ENCODE measurements at regions not wholly inside any gene's neighbourhood (a gene's known extent, or its start where the extent isn't known, plus 50 kb on each side); places are given as distances from the start of the nearest gene placed in this dataset.

DNA sequence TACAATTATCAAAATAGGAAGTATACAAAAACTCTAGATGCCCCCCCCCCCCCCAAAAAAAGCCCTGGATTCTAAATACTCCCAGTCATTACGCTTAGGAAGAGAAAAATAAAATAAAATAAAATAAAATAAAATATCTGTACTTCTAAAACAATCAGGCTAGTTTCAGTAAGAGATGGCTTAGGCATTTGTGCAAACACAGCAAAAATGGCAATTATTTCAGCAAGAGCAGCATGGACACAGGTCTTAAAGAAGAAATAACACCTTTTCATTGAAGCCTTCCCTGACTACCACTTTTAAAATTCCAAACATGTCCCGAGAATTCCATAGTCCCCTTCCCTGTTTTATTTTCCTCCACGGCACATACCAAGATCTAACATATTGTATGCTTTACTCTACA, 218.6 kb upstream of the POU5F2 start:
- TF ChIP-seq POGZ (CRISPR knock-in tag; IDR thresholded peaks at IDR 0.05): no peak
- TF ChIP-seq MAFF (IDR thresholded peaks at IDR 0.05; ENCODE audit: low read depth, low read length): peak; percentile 79
- peak; percentile 79 to 88 for TF ChIP-seq MAFK (conservative IDR thresholded peaks at IDR 0.05 in 1 of 2, IDR thresholded peaks at IDR 0.05 in 1 of 2; ENCODE audit: low read length in 2 of 2)
- H3K27me3 ChIP-seq (ENCODE audit: control insufficient read depth in 1 of 2, insufficient read depth in 2 of 2, low read length in 2 of 2): no peaks in the 10 kb centered on the region; a peak in 1 of 5 replicates
- no peak overlapping the region for H3K27ac ChIP-seq (ENCODE audit: extremely low read length, insufficient read depth, low read length)
- no peak overlapping the region for H2AFZ ChIP-seq (ENCODE audit: low read length)
- ChIA-PET POLR2A (no interaction called here), CTCF (ENCODE audit: low intra/inter-chr PET ratio, low total read pairs) (no interaction called here)
- H3K4me1 ChIP-seq (ENCODE audit: insufficient read depth, low read length): no peaks in the 10 kb centered on the region
- H3K4me3 ChIP-seq (replicated peaks in 1 of 3; ENCODE audit: insufficient read depth in 1 of 3, low read depth in 2 of 3, low read length in 3 of 3): no peak overlapping the region
- no TSS peak for BruUV-seq (replicated peaks)
- FAIRE-seq (no peak), DNase-seq (ENCODE audit: low spot score) (no peak), ATAC-seq (no peak)
- no peak overlapping the region for H3K9ac ChIP-seq (ENCODE audit: insufficient read depth, low read depth, low read length)
- no peaks in the 10 kb centered on the region for H4K20me1 ChIP-seq (ENCODE audit: insufficient read depth, low read length)
- WGBS (ENCODE audit: low lambda C conversion rate): 96% methylated on average over 3 of the region's 3 CpGs
- H3K4me2 ChIP-seq (ENCODE audit: low read depth, low read length): no peak overlapping the region
- peaks cover 0 to 2% of the 10 kb centered on the region in 2 experiments; a peak in 1 of 5 replicates for H3K36me3 ChIP-seq (replicated peaks in 1 of 2; ENCODE audit: control insufficient read depth in 1 of 2, insufficient read depth in 2 of 2, low read length in 2 of 2)
- no peaks in the 10 kb centered on the region for H3K79me2 ChIP-seq (ENCODE audit: insufficient read depth, low read length)
- intact Hi-C loops (cut with micrococcal nuclease; ENCODE audit: unreplicated experiment): no loop called here
- no peaks in the 10 kb centered on the region for H3K9me3 ChIP-seq (ENCODE audit: low read length)
- in situ Hi-C loops (cut with HindIII; ENCODE audit: extremely low pct_ligation_motif_present, low pct_unique_long_range_greater_than_20kb): no loop called here

DNA sequence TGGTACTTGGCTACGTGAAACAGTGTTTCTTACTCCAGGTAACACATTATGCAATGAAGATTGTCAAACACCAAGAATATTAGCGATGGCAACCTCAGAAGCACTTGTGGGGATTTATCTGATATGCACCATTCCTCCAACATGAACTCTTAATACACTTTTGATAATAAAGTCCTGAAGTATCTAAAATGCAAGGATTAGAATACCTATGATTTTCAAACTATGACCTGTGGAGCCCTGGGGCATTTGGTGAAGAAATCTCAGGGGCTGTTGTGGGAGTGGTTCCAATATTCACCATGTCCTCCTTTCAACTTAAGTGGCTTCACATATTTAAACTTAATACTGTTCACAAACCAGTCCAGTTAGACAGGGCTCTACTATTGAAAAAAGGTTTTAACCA, 214.6 kb upstream of the POU5F2 start:
- in situ Hi-C loops (cut with HindIII; ENCODE audit: extremely low pct_ligation_motif_present, low pct_unique_long_range_greater_than_20kb): no loop called here
- no TSS peak for BruUV-seq (replicated peaks)
- no peak for FAIRE-seq
- no peak for TF ChIP-seq NFIC (IDR thresholded peaks at IDR 0.05; ENCODE audit: low read length)
- no peak for TF ChIP-seq ZMAT3 (CRISPR knock-in tag; conservative IDR thresholded peaks at IDR 0.05)
- TF ChIP-seq, protein P1, sequence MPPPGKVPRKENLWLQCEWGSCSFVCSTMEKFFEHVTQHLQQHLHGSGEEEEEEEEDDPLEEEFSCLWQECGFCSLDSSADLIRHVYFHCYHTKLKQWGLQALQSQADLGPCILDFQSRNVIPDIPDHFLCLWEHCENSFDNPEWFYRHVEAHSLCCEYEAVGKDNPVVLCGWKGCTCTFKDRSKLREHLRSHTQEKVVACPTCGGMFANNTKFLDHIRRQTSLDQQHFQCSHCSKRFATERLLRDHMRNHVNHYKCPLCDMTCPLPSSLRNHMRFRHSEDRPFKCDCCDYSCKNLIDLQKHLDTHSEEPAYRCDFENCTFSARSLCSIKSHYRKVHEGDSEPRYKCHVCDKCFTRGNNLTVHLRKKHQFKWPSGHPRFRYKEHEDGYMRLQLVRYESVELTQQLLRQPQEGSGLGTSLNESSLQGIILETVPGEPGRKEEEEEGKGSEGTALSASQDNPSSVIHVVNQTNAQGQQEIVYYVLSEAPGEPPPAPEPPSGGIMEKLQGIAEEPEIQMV (CRISPR knock-in tag; IDR thresholded peaks at IDR 0.05; ENCODE audit: low read depth): no peak
- TF ChIP-seq, protein P2, sequence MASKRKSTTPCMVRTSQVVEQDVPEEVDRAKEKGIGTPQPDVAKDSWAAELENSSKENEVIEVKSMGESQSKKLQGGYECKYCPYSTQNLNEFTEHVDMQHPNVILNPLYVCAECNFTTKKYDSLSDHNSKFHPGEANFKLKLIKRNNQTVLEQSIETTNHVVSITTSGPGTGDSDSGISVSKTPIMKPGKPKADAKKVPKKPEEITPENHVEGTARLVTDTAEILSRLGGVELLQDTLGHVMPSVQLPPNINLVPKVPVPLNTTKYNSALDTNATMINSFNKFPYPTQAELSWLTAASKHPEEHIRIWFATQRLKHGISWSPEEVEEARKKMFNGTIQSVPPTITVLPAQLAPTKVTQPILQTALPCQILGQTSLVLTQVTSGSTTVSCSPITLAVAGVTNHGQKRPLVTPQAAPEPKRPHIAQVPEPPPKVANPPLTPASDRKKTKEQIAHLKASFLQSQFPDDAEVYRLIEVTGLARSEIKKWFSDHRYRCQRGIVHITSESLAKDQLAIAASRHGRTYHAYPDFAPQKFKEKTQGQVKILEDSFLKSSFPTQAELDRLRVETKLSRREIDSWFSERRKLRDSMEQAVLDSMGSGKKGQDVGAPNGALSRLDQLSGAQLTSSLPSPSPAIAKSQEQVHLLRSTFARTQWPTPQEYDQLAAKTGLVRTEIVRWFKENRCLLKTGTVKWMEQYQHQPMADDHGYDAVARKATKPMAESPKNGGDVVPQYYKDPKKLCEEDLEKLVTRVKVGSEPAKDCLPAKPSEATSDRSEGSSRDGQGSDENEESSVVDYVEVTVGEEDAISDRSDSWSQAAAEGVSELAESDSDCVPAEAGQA (IDR thresholded peaks at IDR 0.05; ENCODE audit: low read depth): no peak
- TF ChIP-seq, protein P2 (CRISPR knock-in tag; IDR thresholded peaks at IDR 0.05; ENCODE audit: borderline replicate concordance): no peak
- no peak for TF ChIP-seq U2AF1 (optimal IDR thresholded peaks at IDR 0.05; ENCODE audit: low read depth, low read length)
- no peak for TF ChIP-seq NPAS2 (CRISPR knock-in tag; IDR thresholded peaks at IDR 0.05; ENCODE audit: borderline replicate concordance)
- TF ChIP-seq ASH2L (IDR thresholded peaks at IDR 0.05; ENCODE audit: insufficient read length, low read depth, low read length): no peak
- no peak for TF ChIP-seq ZNF232 (CRISPR knock-in tag; IDR thresholded peaks at IDR 0.05; ENCODE audit: borderline replicate concordance)
- no peak for TF ChIP-seq RARG (CRISPR knock-in tag; IDR thresholded peaks at IDR 0.05; ENCODE audit: low read depth)

More for the DNA sequence above, 214.6 kb upstream of the POU5F2 start:
- Histone ChIP-seq H4K20me1 (ENCODE audit: insufficient read depth, low read length) (no peaks in the 10 kb centered on the region), H2AFZ (ENCODE audit: low read length) (no peak overlapping the region), H3K4me2 (ENCODE audit: low read depth, low read length) (no peak overlapping the region), H3K27ac (ENCODE audit: extremely low read length, insufficient read depth, low read length) (no peak overlapping the region), H3K79me2 (ENCODE audit: insufficient read depth, low read length) (no peaks in the 10 kb centered on the region), H3K9me3 (ENCODE audit: low read length) (no peaks in the 10 kb centered on the region), H3K4me3 (replicated peaks in 1 of 3; ENCODE audit: insufficient read depth in 1 of 3, low read depth in 2 of 3, low read length in 3 of 3) (no peak overlapping the region), H3K9ac (ENCODE audit: insufficient read depth, low read depth, low read length) (no peak overlapping the region), H3K36me3 (replicated peaks in 1 of 2; ENCODE audit: control insufficient read depth in 1 of 2, insufficient read depth in 2 of 2, low read length in 2 of 2) (peaks cover 0 to 2% of the 10 kb centered on the region in 2 experiments; a peak in 1 of 5 replicates), H3K4me1 (ENCODE audit: insufficient read depth, low read length) (no peaks in the 10 kb centered on the region), H3K27me3 (ENCODE audit: control insufficient read depth in 1 of 2, insufficient read depth in 2 of 2, low read length in 2 of 2) (no peaks in the 10 kb centered on the region; a peak in 1 of 5 replicates)
- POLR2A ChIA-PET: no interaction called here
- no peak for DNase-seq (ENCODE audit: low spot score)
- 96% methylated on average over 2 of the region's 2 CpGs for WGBS (ENCODE audit: low lambda C conversion rate)
- intact Hi-C loops (cut with micrococcal nuclease; ENCODE audit: unreplicated experiment): no loop called here
- no peak for ATAC-seq
- CTCF ChIA-PET (ENCODE audit: low intra/inter-chr PET ratio, low total read pairs): no interaction called here

Data from HepG2 (cell line).